H1 (cell line): ENCODE measurements at regions not wholly inside any gene's neighbourhood (a gene's known extent, or its start where the extent isn't known, plus 50 kb on each side); places are given as distances from the start of the nearest gene placed in this dataset.

Source experiments
- BCL11A ChIP-seq, 2 experiments: IDR thresholded peaks; one replicate each; pipeline ENCODE4 v1.6.1; 2011; ENCODE audit warnings: low read depth in 2 of 2, low read length in 2 of 2, mild to moderate bottlenecking in 2 of 2
- EP300 ChIP-seq, 2 experiments: IDR thresholded peaks; 1 replicate in 1 of 2; 2 replicates in 1 of 2; pipeline ENCODE4 v1.6.1; 2011 to 2012; ENCODE audit warnings: low read depth in 2 of 2, low read length in 2 of 2, mild to moderate bottlenecking in 2 of 2, borderline replicate concordance in 1 of 2, inconsistent platforms in 1 of 2, moderate library complexity in 1 of 2
- EZH2 ChIP-seq: fragments of 200-600 bp; sonication (generic); IDR thresholded peaks from 2 replicates; pipeline ENCODE4 v1.7.1; 2012; ENCODE audit warnings: low read depth, mild to moderate bottlenecking, moderate library complexity, low read length, inconsistent platforms; ENCODE audit not compliant: severe bottlenecking
- GTF2F1 ChIP-seq: IDR thresholded peaks from 2 replicates; pipeline ENCODE4 v1.6.1; 2012; ENCODE audit warnings: low read depth, low read length, improper control_type of control experiment, borderline replicate concordance
- JUN ChIP-seq: IDR thresholded peaks from 2 replicates; pipeline ENCODE4 v1.6.1; 2011; ENCODE audit warnings: low read depth, mild to moderate bottlenecking, improper control_type of control experiment, low read length
- NRF1 ChIP-seq: IDR thresholded peaks from 2 replicates; pipeline ENCODE4 v1.6.1; 2011; ENCODE audit warnings: mild to moderate bottlenecking, low read depth, low read length, improper control_type of control experiment
- POLR2AphosphoS5 ChIP-seq: IDR thresholded peaks from 2 replicates; pipeline ENCODE4 v1.6.1; 2011; ENCODE audit warnings: low read depth, low read length
- TF ChIP-seq, protein P1 (sequence below): fragments of 300-600 bp; sonication (generic); IDR thresholded peaks from 2 replicates; pipeline ENCODE4 v1.7.1; 2012; ENCODE audit warnings: low read length, moderate library complexity, mild to moderate bottlenecking, inconsistent platforms; ENCODE audit not compliant: insufficient replicate concordance
- TF ChIP-seq, protein P2 (sequence below): IDR thresholded peaks from 2 replicates; pipeline ENCODE4 v1.6.1; 2012; ENCODE audit warnings: low read length, inconsistent platforms

DNA sequence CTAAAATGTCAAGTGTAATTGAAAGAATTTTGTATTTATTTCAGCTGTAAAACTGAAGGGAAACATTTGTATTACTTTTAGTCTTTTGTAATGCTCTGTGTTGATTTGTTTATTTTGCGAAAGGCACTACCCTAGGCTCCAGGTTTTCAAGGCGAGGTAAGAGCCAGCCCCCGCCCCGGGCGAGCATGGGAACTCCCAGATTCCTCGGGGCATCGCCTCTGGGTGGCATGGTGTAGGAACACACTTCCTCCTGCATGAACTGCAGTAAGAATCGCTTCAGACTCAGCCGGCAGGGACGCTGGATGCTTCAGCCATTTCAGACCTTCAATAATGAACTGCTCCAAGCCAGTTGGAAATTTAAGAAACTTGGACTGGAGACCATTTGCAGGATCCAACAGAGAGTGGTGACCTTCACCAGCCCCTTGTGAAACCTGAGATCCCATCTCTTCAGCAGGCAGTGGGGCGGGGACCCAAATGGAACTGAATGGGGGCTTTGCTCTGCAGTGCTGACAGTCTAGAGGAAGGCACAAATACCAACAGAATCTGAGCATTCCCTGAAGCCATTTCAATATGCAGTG, 544.3 kb upstream of the MGMT start (continued):
- TF ChIP-seq, protein P1, sequence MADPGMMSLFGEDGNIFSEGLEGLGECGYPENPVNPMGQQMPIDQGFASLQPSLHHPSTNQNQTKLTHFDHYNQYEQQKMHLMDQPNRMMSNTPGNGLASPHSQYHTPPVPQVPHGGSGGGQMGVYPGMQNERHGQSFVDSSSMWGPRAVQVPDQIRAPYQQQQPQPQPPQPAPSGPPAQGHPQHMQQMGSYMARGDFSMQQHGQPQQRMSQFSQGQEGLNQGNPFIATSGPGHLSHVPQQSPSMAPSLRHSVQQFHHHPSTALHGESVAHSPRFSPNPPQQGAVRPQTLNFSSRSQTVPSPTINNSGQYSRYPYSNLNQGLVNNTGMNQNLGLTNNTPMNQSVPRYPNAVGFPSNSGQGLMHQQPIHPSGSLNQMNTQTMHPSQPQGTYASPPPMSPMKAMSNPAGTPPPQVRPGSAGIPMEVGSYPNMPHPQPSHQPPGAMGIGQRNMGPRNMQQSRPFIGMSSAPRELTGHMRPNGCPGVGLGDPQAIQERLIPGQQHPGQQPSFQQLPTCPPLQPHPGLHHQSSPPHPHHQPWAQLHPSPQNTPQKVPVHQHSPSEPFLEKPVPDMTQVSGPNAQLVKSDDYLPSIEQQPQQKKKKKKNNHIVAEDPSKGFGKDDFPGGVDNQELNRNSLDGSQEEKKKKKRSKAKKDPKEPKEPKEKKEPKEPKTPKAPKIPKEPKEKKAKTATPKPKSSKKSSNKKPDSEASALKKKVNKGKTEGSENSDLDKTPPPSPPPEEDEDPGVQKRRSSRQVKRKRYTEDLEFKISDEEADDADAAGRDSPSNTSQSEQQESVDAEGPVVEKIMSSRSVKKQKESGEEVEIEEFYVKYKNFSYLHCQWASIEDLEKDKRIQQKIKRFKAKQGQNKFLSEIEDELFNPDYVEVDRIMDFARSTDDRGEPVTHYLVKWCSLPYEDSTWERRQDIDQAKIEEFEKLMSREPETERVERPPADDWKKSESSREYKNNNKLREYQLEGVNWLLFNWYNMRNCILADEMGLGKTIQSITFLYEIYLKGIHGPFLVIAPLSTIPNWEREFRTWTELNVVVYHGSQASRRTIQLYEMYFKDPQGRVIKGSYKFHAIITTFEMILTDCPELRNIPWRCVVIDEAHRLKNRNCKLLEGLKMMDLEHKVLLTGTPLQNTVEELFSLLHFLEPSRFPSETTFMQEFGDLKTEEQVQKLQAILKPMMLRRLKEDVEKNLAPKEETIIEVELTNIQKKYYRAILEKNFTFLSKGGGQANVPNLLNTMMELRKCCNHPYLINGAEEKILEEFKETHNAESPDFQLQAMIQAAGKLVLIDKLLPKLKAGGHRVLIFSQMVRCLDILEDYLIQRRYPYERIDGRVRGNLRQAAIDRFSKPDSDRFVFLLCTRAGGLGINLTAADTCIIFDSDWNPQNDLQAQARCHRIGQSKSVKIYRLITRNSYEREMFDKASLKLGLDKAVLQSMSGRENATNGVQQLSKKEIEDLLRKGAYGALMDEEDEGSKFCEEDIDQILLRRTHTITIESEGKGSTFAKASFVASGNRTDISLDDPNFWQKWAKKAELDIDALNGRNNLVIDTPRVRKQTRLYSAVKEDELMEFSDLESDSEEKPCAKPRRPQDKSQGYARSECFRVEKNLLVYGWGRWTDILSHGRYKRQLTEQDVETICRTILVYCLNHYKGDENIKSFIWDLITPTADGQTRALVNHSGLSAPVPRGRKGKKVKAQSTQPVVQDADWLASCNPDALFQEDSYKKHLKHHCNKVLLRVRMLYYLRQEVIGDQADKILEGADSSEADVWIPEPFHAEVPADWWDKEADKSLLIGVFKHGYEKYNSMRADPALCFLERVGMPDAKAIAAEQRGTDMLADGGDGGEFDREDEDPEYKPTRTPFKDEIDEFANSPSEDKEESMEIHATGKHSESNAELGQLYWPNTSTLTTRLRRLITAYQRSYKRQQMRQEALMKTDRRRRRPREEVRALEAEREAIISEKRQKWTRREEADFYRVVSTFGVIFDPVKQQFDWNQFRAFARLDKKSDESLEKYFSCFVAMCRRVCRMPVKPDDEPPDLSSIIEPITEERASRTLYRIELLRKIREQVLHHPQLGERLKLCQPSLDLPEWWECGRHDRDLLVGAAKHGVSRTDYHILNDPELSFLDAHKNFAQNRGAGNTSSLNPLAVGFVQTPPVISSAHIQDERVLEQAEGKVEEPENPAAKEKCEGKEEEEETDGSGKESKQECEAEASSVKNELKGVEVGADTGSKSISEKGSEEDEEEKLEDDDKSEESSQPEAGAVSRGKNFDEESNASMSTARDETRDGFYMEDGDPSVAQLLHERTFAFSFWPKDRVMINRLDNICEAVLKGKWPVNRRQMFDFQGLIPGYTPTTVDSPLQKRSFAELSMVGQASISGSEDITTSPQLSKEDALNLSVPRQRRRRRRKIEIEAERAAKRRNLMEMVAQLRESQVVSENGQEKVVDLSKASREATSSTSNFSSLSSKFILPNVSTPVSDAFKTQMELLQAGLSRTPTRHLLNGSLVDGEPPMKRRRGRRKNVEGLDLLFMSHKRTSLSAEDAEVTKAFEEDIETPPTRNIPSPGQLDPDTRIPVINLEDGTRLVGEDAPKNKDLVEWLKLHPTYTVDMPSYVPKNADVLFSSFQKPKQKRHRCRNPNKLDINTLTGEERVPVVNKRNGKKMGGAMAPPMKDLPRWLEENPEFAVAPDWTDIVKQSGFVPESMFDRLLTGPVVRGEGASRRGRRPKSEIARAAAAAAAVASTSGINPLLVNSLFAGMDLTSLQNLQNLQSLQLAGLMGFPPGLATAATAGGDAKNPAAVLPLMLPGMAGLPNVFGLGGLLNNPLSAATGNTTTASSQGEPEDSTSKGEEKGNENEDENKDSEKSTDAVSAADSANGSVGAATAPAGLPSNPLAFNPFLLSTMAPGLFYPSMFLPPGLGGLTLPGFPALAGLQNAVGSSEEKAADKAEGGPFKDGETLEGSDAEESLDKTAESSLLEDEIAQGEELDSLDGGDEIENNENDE: no peak
- no peak for TF ChIP-seq NRF1
- no peak for TF ChIP-seq GTF2F1
- no peak for TF ChIP-seq EP300 (IDR thresholded peaks at IDR 0.05; ENCODE audit: borderline replicate concordance in 1 of 2, low read depth in 2 of 2, low read length in 2 of 2)
- TF ChIP-seq BCL11A (IDR thresholded peaks at IDR 0.05; ENCODE audit: low read depth in 2 of 2, low read length in 2 of 2): no peak
- no peak for TF ChIP-seq EZH2
- no peak for TF ChIP-seq POLR2AphosphoS5
- TF ChIP-seq JUN: no peak
- TF ChIP-seq, protein P2, sequence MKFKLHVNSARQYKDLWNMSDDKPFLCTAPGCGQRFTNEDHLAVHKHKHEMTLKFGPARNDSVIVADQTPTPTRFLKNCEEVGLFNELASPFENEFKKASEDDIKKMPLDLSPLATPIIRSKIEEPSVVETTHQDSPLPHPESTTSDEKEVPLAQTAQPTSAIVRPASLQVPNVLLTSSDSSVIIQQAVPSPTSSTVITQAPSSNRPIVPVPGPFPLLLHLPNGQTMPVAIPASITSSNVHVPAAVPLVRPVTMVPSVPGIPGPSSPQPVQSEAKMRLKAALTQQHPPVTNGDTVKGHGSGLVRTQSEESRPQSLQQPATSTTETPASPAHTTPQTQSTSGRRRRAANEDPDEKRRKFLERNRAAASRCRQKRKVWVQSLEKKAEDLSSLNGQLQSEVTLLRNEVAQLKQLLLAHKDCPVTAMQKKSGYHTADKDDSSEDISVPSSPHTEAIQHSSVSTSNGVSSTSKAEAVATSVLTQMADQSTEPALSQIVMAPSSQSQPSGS: no peak
